Stimulated activated CD4-positive, alpha-beta T cell treated with anti-CD3 and anti-CD28 coated beads, Interleukin-2, amount 100 ng/mL, for 24 hours (primary cell): ENCODE measurements at regions not wholly inside any gene's neighbourhood (a gene's known extent, or its start where the extent isn't known, plus 50 kb on each side); places are given as distances from the start of the nearest gene placed in this dataset.
"Not testable (repeated sequence)": the region's sequence is repeated elsewhere in the genome, so short reads cannot be mapped to it uniquely, and the experiment has no call there.

Experiments used
- DNase-seq, 2 donors: peaks; one replicate each; pipeline ENCODE4 v3.0.0-alpha.2; 2020

DNA sequence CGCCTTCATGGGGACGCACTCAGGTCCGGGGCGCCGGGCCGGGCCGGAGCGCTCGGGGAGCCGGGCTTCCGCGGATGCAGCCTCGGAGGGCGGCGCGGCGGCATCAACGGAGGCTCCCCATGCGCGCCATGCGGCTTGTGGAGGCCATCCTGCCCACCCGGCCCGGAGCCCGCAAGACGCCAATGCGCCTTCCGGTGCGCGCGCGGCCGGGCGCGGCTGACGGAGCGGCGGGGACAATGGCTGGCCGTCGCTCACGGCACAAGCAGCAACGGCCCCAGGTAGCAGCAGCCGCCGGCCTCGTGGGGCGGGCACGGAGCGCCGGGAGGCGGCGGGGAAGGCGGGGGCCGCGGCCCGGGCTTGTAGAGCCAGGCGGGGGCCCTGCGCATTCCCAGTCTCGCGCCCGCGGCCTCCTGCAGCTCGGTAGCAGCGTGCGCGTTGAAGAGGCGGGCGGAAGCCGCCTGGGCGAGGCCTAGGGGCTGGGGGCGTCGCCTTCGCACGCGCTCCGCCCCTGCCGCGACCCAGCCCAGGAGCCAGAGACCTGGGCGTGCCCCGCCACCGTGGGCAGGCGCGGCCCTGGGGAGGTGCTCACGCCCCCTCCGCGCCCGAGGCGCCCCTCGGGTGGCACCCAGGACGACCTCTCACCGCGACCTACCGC is 168.6 kb upstream of the PRKX start:
- DNase-seq = not testable (repeated sequence)

DNA sequence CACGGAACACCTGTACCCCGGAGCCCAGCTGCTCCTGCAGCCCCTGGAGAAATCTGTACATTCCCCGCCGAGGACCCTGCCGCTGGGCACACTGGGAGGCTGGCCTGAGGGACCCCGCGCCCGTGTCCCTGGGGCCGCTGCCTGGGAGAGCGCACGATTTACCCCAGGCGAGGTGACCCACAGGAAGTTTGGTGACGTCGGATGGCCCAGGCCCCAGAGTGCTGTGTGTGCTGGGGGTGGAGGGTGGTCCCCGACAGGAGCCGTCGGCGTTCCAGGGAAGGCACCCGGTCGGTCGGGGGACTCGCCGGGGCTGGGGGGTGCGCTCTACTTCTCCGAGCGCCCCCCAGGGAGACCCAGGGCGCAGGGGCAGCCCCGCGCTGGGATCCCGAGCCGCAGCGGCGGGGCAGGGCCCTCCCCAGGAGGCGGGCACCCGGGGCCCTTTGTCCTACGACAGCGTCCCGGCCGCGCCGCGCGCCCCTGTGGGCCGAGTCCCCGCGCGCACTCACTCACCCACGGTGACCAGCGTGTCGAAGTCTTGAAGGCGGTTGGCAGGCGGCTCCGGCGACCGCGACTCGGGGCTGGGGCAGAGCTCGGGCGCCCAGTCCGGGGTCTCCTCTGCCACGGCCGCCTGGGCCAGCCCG is 167.9 kb upstream of the PRKX start:
- not testable (repeated sequence) for DNase-seq

DNA sequence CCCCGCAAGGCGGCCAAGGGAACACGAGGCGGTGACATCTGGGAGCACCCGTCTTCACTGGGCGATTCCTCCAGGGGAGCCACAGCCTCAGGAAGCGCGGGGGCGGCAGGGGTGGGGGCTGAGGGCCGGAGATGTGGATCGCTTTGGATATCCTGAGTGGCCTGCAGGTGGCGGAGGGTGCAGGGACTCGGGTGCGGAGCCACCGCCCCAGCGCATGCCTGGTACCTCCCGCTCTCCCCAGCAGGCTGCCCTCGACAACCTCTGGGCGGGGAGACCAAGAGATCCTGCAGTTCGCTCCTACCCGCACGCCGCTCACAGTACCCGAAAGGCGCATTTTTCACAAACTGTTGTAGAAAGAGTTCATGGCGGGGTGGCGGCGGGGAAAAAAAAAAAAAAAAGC is 162.9 kb upstream of the PRKX start:
- not testable (repeated sequence) for DNase-seq

DNA sequence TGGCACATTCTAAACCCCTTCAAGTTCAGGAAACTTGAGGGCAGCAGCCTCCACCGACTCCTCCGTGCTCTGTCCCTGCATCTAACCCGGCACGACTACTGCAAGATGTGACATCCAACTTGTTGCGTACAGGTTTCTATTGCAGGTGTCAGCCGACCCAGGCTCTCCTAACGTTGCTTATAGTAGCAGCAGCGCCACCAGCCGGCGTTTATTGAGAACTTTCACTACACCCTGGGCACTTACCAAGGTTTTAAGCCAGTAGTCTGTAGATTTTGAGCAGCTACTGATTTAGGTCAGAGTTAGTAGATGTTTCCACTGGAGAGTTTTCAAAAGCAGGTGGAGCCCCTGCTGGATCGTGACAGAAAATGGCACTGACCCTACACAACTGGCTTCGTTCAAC is 162.2 kb upstream of the PRKX start:
- not testable (repeated sequence) for DNase-seq

DNA sequence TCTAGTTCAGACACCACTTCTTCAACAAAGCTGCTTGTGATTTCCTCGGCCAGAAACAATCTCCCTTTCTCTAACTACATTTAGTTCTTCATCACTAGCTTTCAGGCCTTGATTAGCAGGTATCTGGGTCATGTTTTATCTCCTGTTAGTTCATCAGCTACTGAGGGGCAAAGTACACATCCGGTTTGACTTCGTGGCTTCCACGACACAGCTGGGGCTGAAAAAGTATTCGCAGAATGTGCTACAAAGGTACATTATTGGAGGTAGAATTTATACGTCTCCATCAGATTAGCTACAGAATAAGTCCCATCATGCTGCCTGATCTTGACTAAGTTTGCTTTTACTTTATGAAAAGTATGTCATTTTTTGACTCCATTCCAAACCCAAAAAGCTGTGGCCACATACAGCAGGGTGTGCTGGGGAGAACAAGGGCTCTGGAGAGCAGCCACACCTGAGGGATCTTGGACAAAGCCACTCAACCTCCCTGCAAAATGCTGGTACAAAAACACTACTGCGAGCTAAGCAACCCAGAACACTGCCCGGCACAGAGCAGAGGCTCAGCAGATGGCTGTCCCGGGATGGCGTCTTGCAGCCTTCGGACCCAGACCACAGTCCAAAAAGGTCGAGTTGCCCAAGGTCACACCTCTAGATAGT is 158.9 kb upstream of the PRKX start:
- DNase-seq = not testable (repeated sequence)

DNA sequence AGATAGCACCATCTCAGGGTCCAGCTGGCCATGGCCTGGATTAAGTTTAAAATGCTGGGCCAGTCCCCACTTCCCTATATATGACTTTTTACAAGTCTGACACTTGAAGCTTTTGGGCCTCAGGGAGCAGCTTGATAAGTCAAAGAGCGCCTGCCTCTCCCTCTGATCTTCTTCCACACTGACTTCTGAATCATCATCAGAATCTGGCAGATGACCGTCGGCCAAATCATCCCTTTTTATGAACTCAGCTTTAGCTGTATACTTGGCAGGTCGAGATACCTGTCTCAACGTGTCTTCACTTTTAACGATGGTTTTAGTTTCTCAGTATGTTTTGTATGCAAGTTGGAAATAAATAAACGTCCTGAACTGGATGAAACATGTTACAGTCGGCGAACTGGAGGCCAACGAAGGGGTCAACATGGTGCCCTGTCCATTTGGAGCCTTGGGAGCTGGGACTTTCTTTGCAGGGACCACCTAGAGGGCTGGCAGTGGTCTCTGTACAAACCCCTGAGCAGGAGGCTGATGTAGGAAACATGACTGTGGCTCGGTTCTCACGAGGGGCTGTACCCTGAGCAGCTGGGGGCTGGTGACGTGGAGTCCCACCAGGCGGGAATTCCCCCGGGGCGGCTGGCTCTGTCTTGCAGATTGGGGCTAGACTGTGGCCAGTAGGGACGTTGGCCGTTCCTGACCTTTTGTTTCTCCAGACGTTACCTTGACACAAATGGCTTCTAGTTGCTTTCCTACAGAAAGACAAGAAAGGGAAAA is 153.8 kb upstream of the PRKX start:
- not testable (repeated sequence) for DNase-seq

DNA sequence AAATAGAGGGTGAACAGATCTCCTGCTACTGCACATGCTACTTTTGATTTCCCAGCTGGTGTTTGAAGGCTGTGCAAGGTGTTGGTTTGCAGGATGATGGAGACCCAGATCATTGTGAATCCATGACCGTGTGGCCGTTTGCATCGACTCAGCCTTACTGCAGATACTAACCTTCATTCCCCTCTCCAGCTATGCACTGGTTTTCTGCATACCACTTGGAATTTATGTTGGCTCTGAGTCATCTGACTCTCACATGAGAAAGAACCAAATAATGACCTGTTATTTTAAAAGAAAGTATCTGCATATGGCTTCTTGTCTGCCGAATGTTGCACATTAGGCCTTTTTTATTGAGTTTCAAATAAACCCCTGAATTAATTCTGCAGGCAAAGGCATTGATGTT is 144.9 kb upstream of the PRKX start:
- DNase-seq = not testable (repeated sequence)

DNA sequence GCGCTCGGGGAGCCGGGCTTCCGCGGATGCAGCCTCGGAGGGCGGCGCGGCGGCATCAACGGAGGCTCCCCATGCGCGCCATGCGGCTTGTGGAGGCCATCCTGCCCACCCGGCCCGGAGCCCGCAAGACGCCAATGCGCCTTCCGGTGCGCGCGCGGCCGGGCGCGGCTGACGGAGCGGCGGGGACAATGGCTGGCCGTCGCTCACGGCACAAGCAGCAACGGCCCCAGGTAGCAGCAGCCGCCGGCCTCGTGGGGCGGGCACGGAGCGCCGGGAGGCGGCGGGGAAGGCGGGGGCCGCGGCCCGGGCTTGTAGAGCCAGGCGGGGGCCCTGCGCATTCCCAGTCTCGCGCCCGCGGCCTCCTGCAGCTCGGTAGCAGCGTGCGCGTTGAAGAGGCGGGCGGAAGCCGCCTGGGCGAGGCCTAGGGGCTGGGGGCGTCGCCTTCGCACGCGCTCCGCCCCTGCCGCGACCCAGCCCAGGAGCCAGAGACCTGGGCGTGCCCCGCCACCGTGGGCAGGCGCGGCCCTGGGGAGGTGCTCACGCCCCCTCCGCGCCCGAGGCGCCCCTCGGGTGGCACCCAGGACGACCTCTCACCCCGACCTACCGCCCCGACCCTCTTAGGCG is 130.2 kb upstream of the PRKX start:
- DNase-seq = not testable (repeated sequence)

DNA sequence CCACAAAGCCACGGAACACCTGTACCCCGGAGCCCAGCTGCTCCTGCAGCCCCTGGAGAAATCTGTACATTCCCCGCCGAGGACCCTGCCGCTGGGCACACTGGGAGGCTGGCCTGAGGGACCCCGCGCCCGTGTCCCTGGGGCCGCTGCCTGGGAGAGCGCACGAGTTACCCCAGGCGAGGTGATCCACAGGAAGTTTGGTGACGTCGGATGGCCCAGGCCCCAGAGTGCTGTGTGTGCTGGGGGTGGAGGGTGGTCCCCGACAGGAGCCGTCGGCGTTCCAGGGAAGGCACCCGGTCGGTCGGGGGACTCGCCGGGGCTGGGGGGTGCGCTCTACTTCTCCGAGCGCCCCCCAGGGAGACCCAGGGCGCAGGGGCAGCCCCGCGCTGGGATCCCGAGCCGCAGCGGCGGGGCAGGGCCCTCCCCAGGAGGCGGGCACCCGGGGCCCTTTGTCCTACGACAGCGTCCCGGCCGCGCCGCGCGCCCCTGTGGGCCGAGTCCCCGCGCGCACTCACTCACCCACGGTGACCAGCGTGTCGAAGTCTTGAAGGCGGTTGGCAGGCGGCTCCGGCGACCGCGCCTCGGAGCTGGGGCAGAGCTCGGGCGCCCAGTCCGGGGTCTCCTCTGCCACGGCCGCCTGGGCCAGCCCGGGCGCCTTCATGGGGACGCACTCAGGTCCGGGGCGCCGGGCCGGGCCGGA is 129.5 kb upstream of the PRKX start:
- DNase-seq = peak in 1 of 2 donors; percentile 11

DNA sequence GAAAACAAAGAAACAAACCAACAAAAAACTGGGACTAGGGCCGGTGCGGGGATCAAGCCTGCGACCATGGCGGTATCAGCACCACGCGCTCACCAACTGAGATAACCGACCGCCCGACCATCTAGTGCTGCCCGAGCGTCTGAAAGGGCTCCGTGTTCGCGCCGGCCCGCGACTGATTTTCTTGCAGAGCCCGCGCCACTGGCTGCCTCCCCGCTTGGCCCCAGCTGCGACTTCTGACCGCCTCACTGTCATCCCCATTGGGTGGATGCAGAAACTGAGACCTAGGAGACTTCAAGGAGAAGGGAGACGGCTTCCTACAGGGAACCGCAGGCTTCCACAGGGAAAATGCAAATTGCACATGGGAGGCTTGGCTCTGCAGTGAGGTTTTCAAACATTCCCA is 125.3 kb upstream of the PRKX start:
- not testable (repeated sequence) for DNase-seq

DNA sequence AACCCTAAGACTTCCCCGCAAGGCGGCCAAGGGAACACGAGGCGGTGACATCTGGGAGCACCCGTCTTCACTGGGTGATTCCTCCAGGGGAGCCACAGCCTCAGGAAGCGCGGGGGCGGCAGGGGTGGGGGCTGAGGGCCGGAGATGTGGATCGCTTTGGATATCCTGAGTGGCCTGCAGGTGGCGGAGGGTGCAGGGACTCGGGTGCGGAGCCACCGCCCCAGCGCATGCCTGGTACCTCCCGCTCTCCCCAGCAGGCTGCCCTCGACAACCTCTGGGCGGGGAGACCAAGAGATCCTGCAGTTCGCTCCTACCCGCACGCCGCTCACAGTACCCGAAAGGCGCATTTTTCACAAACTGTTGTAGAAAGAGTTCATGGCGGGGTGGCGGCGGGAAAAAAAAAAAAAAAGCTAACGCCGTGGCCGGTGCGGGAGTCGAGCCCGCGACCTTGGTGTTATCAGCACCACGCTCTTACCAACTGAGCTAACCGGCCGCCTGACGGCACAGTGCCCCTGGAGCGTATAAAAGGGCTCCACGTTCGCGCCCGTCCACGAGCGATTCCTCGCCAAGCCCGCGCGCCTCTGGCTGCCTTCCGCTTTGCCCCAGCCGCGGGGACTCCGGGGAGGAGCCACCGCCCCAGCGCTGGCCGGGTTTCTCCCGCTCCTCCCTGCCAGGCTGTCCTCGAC is 124.7 kb upstream of the PRKX start:
- DNase-seq = not testable (repeated sequence)

DNA sequence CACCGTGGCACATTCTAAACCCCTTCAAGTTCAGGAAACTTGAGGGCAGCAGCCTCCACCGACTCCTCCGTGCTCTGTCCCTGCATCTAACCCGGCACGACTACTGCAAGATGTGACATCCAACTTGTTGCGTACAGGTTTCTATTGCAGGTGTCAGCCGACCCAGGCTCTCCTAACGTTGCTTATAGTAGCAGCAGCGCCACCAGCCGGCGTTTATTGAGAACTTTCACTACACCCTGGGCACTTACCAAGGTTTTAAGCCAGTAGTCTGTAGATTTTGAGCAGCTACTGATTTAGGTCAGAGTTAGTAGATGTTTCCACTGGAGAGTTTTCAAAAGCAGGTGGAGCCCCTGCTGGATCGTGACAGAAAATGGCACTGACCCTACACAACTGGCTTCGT is 123.8 kb upstream of the PRKX start:
- not testable (repeated sequence) for DNase-seq

DNA sequence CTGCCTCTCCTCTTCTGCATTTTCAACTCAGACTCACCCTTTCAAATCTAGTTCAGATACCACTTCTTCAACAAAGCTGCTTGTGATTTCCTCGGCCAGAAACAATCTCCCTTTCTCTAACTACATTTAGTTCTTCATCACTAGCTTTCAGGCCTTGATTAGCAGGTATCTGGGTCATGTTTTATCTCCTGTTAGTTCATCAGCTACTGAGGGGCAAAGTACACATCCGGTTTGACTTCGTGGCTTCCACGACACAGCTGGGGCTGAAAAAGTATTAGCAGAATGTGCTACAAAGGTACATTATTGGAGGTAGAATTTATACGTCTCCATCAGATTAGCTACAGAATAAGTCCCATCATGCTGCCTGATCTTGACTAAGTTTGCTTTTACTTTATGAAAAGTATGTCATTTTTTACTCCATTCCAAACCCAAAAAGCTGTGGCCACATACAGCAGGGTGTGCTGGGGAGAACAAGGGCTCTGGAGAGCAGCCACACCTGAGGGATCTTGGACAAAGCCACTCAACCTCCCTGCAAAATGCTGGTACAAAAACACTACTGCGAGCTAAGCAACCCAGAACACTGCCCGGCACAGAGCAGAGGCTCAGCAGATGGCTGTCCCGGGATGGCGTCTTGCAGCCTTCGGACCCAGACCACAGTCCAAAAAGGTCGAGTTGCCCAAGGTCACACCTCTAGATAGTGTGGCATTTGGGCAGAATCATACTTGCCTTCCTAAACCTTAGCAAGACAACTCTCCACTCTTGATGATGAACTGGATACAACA is 120.5 kb upstream of the PRKX start:
- DNase-seq = not testable (repeated sequence)

DNA sequence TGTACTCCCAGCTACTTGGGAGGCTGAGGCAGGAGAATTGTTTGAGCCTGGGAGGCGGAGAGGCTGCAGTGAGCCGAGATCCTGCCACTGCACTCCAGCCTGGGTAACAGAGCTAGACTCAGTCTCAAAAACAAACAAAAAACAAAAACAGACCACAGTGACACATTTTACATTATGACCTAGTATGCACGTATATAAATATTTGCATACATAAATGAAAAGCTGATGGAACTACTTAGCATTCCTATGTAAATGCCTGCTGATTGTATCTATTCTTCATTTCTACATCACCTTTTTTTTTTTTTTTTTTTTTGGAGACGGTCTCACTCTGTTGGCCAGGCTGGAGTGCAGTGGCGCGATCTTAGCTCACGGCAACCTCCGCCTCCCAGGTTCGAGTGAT is 116.6 kb upstream of the PRKX start:
- DNase-seq = not testable (repeated sequence)

DNA sequence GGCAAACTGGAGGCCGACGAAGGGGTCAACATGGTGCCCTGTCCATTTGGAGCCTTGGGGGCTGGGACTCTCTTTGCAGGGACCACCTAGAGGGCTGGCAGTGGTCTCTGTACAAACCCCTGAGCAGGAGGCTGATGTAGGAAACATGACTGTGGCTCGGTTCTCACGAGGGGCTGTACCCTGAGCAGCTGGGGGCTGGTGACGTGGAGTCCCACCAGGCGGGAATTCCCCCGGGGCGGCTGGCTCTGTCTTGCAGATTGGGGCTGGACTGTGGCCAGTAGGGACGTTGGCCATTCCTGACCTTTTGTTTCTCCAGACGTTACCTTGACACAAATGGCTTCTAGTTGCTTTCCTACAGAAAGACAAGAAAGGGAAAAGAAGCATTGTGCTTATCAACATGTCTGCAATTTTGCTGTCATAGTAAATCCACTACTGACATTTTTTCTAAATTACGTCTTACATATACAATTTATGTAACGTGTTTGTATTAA is 115.6 kb upstream of the PRKX start:
- not testable (repeated sequence) for DNase-seq

DNA sequence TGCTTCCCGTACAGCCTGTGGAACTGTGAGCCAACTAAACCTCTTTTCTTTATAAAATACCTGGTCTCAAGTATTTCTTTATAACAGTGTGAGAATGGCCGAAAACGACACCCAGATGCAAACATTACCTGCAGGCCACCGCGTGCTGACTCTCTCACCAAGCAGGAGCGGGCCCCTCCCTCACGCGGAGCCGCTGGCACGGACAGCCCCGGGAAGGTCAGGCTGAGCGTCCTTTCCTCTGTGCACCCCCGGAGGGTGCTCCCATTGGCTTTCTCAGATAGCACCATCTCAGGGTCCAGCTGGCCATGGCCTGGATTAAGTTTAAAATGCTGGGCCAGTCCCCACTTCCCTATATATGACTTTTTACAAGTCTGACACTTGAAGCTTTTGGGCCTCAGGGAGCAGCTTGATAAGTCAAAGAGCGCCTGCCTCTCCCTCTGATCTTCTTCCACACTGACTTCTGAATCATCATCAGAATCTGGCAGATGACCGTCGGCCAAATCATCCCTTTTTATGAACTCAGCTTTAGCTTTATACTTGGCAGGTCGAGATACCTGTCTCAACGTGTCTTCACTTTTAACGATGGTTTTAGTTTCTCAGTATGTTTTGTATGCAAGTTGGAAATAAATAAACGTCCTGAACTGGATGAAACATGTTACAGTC is 115.1 kb upstream of the PRKX start:
- not testable (repeated sequence) for DNase-seq

DNA sequence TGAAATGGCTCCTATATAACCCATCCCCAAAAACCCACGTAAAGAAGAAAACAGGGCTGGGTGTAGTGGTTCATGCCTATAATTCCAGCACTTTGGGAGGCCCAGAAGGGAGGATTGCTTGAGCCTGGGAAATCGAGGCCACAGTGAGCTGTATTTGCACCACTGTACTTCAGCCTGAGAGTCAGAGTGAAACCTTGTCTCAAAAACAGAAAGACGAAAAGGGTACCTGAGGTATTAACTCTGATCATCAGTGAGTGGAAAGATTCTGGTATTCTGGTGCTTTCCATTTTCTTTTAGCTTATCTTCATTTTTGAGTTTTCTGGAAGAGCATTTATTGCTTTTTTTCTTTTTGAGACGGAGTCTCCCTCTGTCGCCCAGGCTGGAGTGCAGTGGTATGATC is 110.6 kb upstream of the PRKX start:
- DNase-seq = not testable (repeated sequence)

DNA sequence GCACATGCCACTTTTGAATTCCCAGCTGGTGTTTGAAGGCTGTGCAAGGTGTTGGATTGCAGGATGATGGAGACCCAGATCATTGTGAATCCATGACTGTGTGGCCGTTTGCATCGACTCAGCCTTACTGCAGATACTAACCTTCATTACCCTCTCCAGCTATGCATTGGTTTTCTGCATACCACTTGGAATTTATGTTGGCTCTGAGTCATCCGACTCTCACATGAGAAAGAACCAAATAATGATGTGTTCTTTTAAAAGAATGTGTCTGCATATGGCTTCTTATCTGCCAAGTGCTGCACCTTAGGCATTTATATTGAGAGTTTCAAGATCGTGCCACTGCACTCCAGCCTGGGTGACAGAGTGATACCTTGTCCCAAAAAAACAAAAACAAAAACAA is 106.7 kb upstream of the PRKX start:
- no peak for DNase-seq

DNA sequence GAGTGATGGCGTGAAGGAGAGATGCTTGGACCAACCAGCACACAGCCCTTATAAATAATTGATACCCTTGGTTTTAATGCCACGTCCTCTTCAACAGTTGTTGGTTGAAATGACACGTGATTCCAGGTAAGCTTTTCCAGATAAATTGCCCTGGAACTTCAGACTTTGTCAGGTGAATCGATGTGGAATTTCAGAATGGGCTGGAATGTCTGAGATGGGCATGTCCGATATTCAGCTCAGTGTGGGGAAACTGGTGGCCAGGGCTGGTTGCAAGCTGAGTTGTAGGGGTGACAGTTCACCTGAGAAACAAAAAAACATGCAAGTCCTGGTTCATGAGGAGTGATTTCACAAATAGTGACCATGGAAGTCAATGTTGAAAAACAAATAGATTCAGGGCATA is 104.0 kb upstream of the PRKX start:
- not testable (repeated sequence) for DNase-seq
